HL-60 (cell line): ENCODE measurements at regions not wholly inside any gene's neighbourhood (a gene's known extent, or its start where the extent isn't known, plus 50 kb on each side); places are given as distances from the start of the nearest gene placed in this dataset.

Source experiments
- DNase-seq, 2 experiments: peaks; one replicate each; pipeline ENCODE4 v3.0.0-alpha.2; 2010 to 2020; ENCODE audit warnings: low read depth in 1 of 2, low spot score in 1 of 2
- H3K27ac ChIP-seq: fragments of 250-450 bp; sonication (Bioruptor Pico); replicated peaks from 2 replicates; pipeline ENCODE4 v1.5.1; 2020; ENCODE audit warnings: mild to moderate bottlenecking, moderate library complexity
- H3K27me3 ChIP-seq: fragments of 250-450 bp; sonication (Bioruptor Pico); 2 replicates; pipeline ENCODE4 v1.5.1; 2021; ENCODE audit warnings: mild to moderate bottlenecking, moderate library complexity; ENCODE audit not compliant: insufficient read depth, poor library complexity, severe bottlenecking
- H3K4me3 ChIP-seq: replicated peaks from 2 replicates; pipeline ENCODE4 v1.5.1; 2011; ENCODE audit warnings: mild to moderate bottlenecking, control low read depth, low read length; ENCODE audit not compliant: insufficient read depth
- GABPA ChIP-seq: IDR thresholded peaks from 2 replicates; pipeline ENCODE4 v1.6.1; 2012; ENCODE audit warnings: low read depth
- POLR2AphosphoS5 ChIP-seq: IDR thresholded peaks from 2 replicates; pipeline ENCODE4 v1.6.1; 2012; ENCODE audit warnings: low read depth
- SPI1 ChIP-seq: IDR thresholded peaks from 2 replicates; pipeline ENCODE4 v1.6.1; 2012; ENCODE audit warnings: low read depth, mild to moderate bottlenecking, borderline replicate concordance
- TF ChIP-seq, protein P1 (sequence below): IDR thresholded peaks from one replicate; pipeline ENCODE4 v1.5.1; 2011; ENCODE audit warnings: low read length, control low read depth, inconsistent platforms; ENCODE audit not compliant: insufficient read depth
- TF ChIP-seq, protein P2 (sequence below): IDR thresholded peaks from 2 replicates; pipeline ENCODE4 v1.6.1; 2012; ENCODE audit warnings: low read depth; ENCODE audit not compliant: insufficient replicate concordance

DNA sequence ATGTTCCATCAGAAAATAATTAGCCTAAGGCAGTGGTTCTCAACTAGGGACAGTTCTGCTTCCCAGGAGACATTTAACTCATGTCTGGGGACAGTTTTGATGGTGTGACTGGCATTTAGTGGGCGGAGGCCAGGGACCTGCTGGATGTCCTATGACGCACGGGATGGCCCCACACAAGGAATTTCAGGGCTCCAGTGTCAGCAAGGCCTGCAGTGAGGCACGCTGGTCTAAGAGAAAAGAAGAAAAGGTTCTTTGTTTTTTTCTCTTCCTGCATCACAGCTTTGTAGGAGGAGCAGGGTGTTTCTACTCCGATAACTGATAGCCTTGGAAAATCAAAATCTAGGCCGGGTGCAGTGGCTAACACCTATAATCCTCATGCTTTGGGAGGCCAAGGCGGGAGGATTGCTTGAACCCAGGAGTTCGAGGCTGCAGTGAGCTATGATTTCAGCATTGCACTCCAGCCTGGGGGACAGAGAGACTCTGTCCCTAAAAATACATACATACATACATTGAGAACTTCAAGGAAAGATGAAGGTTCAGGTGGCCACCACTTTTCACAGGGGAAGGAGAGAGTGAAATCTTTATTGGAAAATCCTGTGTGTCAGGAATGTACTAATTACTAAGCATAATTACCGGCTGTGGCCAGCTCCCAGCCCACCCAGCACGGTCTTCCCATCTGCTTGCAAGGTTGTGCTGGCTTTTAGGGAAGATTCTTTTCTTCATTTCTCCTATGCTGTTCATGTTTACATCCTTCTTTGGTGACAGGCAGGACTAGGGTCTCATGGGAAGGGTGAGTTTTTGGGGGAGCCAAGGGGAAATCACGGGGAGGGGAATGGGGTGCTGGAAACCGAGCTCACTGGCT lies 150.4 kb downstream of the ACTR3B start:
- no peak overlapping the region for H3K4me3 ChIP-seq
- DNase-seq = no peak
- no peak overlapping the region for H3K27ac ChIP-seq
- H3K27me3 ChIP-seq = no peaks in the 10 kb centered on the region
- TF ChIP-seq POLR2AphosphoS5 (no peak), SPI1 (no peak), GABPA (no peak)
- TF ChIP-seq, protein P1, sequence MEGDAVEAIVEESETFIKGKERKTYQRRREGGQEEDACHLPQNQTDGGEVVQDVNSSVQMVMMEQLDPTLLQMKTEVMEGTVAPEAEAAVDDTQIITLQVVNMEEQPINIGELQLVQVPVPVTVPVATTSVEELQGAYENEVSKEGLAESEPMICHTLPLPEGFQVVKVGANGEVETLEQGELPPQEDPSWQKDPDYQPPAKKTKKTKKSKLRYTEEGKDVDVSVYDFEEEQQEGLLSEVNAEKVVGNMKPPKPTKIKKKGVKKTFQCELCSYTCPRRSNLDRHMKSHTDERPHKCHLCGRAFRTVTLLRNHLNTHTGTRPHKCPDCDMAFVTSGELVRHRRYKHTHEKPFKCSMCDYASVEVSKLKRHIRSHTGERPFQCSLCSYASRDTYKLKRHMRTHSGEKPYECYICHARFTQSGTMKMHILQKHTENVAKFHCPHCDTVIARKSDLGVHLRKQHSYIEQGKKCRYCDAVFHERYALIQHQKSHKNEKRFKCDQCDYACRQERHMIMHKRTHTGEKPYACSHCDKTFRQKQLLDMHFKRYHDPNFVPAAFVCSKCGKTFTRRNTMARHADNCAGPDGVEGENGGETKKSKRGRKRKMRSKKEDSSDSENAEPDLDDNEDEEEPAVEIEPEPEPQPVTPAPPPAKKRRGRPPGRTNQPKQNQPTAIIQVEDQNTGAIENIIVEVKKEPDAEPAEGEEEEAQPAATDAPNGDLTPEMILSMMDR = no peak
- TF ChIP-seq, protein P2, sequence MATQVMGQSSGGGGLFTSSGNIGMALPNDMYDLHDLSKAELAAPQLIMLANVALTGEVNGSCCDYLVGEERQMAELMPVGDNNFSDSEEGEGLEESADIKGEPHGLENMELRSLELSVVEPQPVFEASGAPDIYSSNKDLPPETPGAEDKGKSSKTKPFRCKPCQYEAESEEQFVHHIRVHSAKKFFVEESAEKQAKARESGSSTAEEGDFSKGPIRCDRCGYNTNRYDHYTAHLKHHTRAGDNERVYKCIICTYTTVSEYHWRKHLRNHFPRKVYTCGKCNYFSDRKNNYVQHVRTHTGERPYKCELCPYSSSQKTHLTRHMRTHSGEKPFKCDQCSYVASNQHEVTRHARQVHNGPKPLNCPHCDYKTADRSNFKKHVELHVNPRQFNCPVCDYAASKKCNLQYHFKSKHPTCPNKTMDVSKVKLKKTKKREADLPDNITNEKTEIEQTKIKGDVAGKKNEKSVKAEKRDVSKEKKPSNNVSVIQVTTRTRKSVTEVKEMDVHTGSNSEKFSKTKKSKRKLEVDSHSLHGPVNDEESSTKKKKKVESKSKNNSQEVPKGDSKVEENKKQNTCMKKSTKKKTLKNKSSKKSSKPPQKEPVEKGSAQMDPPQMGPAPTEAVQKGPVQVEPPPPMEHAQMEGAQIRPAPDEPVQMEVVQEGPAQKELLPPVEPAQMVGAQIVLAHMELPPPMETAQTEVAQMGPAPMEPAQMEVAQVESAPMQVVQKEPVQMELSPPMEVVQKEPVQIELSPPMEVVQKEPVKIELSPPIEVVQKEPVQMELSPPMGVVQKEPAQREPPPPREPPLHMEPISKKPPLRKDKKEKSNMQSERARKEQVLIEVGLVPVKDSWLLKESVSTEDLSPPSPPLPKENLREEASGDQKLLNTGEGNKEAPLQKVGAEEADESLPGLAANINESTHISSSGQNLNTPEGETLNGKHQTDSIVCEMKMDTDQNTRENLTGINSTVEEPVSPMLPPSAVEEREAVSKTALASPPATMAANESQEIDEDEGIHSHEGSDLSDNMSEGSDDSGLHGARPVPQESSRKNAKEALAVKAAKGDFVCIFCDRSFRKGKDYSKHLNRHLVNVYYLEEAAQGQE = no peak

DNA sequence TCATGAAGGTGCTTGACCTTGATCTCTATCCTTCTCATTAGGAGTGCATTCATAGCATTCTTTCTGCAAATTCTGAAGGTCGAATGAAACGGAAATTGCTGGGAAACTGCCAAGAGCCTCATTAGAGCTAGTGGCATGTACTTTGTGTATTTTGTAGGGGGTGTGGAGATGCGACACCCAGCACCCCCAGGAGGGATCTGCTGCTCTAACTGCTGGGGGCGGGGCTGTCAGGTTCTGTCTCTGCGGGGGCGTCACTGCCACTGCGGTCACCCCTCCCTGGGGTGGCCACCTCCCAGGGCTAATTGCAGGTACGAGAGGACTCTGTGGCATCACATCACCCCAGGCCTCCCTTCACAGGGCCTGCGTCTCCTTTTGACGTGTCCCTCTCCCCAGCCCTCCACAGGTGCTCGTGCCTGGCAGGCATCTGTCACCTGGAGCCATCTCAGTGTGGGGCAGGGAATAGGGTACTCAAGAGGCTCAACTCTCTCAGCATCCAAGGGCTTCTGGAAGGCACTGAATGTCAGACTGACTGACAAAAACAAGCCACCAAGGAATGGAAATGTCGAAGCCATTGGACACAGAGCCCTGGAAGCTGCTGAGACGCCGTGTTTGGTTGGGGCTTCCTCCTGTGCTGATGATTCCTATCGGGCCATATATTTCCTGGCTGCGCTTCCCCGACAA lies 151.1 kb downstream of the ACTR3B start:
- no peak overlapping the region for H3K27ac ChIP-seq
- H3K4me3 ChIP-seq = no peak overlapping the region
- no peak for DNase-seq
- TF ChIP-seq GABPA (no peak), POLR2AphosphoS5 (no peak), SPI1 (no peak)
- TF ChIP-seq, protein P2 = no peak
- TF ChIP-seq, protein P1 = no peak
- no peaks in the 10 kb centered on the region for H3K27me3 ChIP-seq

DNA sequence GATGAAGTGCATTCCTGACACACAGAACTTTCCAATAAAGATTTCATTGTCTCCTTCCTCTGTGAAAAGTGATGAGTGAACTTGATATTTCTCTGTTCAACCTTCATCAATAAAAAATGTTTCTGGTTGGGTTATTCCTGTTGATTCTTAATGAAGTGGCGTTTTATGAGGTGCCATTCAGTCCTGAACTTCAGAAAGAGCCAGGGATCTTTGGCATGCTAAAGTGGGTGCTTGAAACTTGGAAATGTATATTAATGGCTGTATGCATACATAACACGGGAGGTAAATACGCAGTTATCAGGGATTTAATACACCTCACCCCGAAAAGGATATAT lies 151.6 kb downstream of the ACTR3B start:
- TF ChIP-seq, protein P1 = no peak
- TF ChIP-seq SPI1 (no peak), GABPA (no peak), POLR2AphosphoS5 (no peak)
- TF ChIP-seq, protein P2 = no peak
- no peaks in the 10 kb centered on the region for H3K27me3 ChIP-seq
- DNase-seq = no peak
- no peak overlapping the region for H3K27ac ChIP-seq
- H3K4me3 ChIP-seq = no peak overlapping the region
